Esophagus squamous epithelium (tissue), 4 donors: ENCODE measurements at regions not wholly inside any gene's neighbourhood (a gene's known extent, or its start where the extent isn't known, plus 50 kb on each side); places are given as distances from the start of the nearest gene placed in this dataset.

Source experiments
- CTCF ChIP-seq, 6 experiments: fragments of 450-650 bp in 4 of 6; fragments of 200-600 bp in 2 of 6; sonication (generic) in 2 of 6; IDR thresholded peaks; one replicate each; pipeline ENCODE4 v1.5.1; 2016 to 2019; ENCODE audit warnings: antibody characterized with exemption in 6 of 6, mild to moderate bottlenecking in 4 of 6, moderate library complexity in 4 of 6
- POLR2A ChIP-seq, 4 donors: fragments of 450-650 bp; IDR thresholded peaks; one replicate each; pipeline ENCODE4 v1.6.1; 2017; ENCODE audit warnings: antibody characterized with exemption in 4 of 4, mild to moderate bottlenecking in 4 of 4, moderate library complexity in 3 of 4

DNA sequence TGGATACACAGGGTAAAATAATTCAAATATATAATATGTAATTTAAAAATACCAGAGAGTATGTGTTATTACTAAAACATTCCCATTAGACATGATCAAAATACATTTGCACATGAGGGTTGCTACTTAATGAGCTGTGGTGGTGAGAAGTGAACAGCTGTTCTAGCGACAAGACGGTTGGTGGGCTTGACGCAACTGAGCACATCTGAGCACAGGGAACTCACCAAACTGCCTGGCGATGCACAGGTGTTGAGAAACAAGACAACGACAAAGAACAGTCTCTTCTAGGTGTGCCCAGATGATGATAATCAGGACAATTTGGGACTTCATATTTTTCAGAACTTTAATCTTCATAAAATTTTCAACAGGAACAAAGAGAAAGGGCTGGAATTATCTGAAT is 555.1 kb upstream of the SGCG start:
- TF ChIP-seq POLR2A (IDR thresholded peaks at IDR 0.05): no peak
- no peak for TF ChIP-seq CTCF (IDR thresholded peaks at IDR 0.05)
